ENCODE measurements at regions not wholly inside any gene's neighbourhood (a gene's known extent, or its start where the extent isn't known, plus 50 kb on each side); places are given as distances from the start of the nearest gene placed in this dataset.

GRCh38 chr13:44003481-44003880, 123.8 kb downstream of the LACC1 start:
- Mint-ChIP-seq H3K27ac (no peak overlapping the region), H3K4me3 (no peak overlapping the region), H3K27me3 (ENCODE audit: low read depth in 3 of 3) (peaks cover 0 to 6% (median 1%) of the 10 kb centered on the region in 3 donors), H3K36me3 (no peaks in the 10 kb centered on the region), H3K4me1 (no peaks in the 10 kb centered on the region), H3K9me3 (peaks cover 0 to 14% (median 9%) of the 10 kb centered on the region in 7 donors)
- Histone ChIP-seq H4K20me1 (ENCODE audit: insufficient read depth, low read length) (no peaks in the 10 kb centered on the region), H3K9ac (ENCODE audit: insufficient read depth, low read length, poor library complexity, severe bottlenecking) (no peak overlapping the region), H3K4me3 (replicated peaks in 1 of 3; ENCODE audit: low read depth in 2 of 3, low read length in 3 of 3) (no peak overlapping the region), H3K9me3 (replicated peaks in 1 of 2; ENCODE audit: control insufficient read depth in 1 of 2, insufficient read depth in 1 of 2, low read length in 2 of 2) (peaks cover 0 to 2% of the 10 kb centered on the region in 2 donors), H3K27ac (ENCODE audit: low read depth in 1 of 2, low read length in 2 of 2) (no peak overlapping the region), H3K4me2 (replicated peaks; ENCODE audit: extremely low read depth, low read length, poor library complexity, severe bottlenecking) (no peak overlapping the region), H2AFZ (ENCODE audit: insufficient read depth, low read depth, low read length, poor library complexity, severe bottlenecking) (no peak overlapping the region), H3K4me1 (ENCODE audit: control insufficient read depth in 1 of 2, insufficient read depth in 2 of 2, low read length in 2 of 2) (no peaks in the 10 kb centered on the region), H3K79me2 (ENCODE audit: insufficient read depth, low read length) (no peaks in the 10 kb centered on the region), H3K27me3 (ENCODE audit: control insufficient read depth in 2 of 2, insufficient read depth in 2 of 2, low read length in 2 of 2) (no peaks in the 10 kb centered on the region), H3K36me3 (replicated peaks in 1 of 2; ENCODE audit: control insufficient read depth in 1 of 2, insufficient read depth in 2 of 2, low read length in 2 of 2) (no peaks in the 10 kb centered on the region)
- no peak for DNase-seq
- no CpG with 5 or more reads among the region's 2 CpGs for WGBS (ENCODE audit: insufficient coverage)
- intact Hi-C loops (cut with micrococcal nuclease): no loop called here
- no peak for TF ChIP-seq CTCF (IDR thresholded peaks at IDR 0.05)

GRCh38 chr13:44004878-44005277, 125.2 kb downstream of the LACC1 start:
- H2AFZ ChIP-seq (ENCODE audit: insufficient read depth, low read depth, low read length, poor library complexity, severe bottlenecking): no peak overlapping the region

More at GRCh38 chr13:44004878-44005277, 125.2 kb downstream of the LACC1 start:
- no peaks in the 10 kb centered on the region for H3K4me1 Mint-ChIP-seq
- H3K4me1 ChIP-seq (ENCODE audit: control insufficient read depth in 1 of 2, insufficient read depth in 2 of 2, low read length in 2 of 2): no peaks in the 10 kb centered on the region
- no peaks in the 10 kb centered on the region for H4K20me1 ChIP-seq (ENCODE audit: insufficient read depth, low read length)
- no peaks in the 10 kb centered on the region for H3K79me2 ChIP-seq (ENCODE audit: insufficient read depth, low read length)
- H3K4me3 Mint-ChIP-seq: no peak overlapping the region
- H3K4me3 ChIP-seq (replicated peaks in 1 of 3; ENCODE audit: low read depth in 2 of 3, low read length in 3 of 3): no peak overlapping the region
- no peak overlapping the region for H3K27ac Mint-ChIP-seq
- TF ChIP-seq CTCF (IDR thresholded peaks at IDR 0.05): no peak
- peaks cover 0 to 6% (median 1%) of the 10 kb centered on the region in 3 donors for H3K27me3 Mint-ChIP-seq (ENCODE audit: low read depth in 3 of 3)
- H3K9ac ChIP-seq (ENCODE audit: insufficient read depth, low read length, poor library complexity, severe bottlenecking): no peak overlapping the region
- no peaks in the 10 kb centered on the region for H3K27me3 ChIP-seq (ENCODE audit: control insufficient read depth in 2 of 2, insufficient read depth in 2 of 2, low read length in 2 of 2)
- WGBS (ENCODE audit: insufficient coverage): 86% methylated on average over 2 of the region's 3 CpGs
- H3K27ac ChIP-seq (ENCODE audit: low read depth in 1 of 2, low read length in 2 of 2): no peak overlapping the region
- H3K36me3 Mint-ChIP-seq: no peaks in the 10 kb centered on the region
- no peak for DNase-seq
- no peak overlapping the region for H3K4me2 ChIP-seq (replicated peaks; ENCODE audit: extremely low read depth, low read length, poor library complexity, severe bottlenecking)
- H3K36me3 ChIP-seq (replicated peaks in 1 of 2; ENCODE audit: control insufficient read depth in 1 of 2, insufficient read depth in 2 of 2, low read length in 2 of 2): no peaks in the 10 kb centered on the region
- H3K9me3 Mint-ChIP-seq: peaks cover 1 to 13% (median 7%) of the 10 kb centered on the region in 7 donors
- peaks cover 0 to 2% of the 10 kb centered on the region in 2 donors for H3K9me3 ChIP-seq (replicated peaks in 1 of 2; ENCODE audit: control insufficient read depth in 1 of 2, insufficient read depth in 1 of 2, low read length in 2 of 2)
- intact Hi-C loops (cut with micrococcal nuclease): no loop called here
